GM12891 (cell line): ENCODE measurements at regions not wholly inside any gene's neighbourhood (a gene's known extent, or its start where the extent isn't known, plus 50 kb on each side); places are given as distances from the start of the nearest gene placed in this dataset.

Experiments used
- PAX5 ChIP-seq: IDR thresholded peaks from 2 replicates; pipeline ENCODE4 v1.6.1; 2011; ENCODE audit warnings: low read length, moderate library complexity, mild to moderate bottlenecking; ENCODE audit not compliant: insufficient read depth, severe bottlenecking
- POLR2A ChIP-seq: IDR thresholded peaks from 2 replicates; pipeline ENCODE4 v1.6.1; 2011; ENCODE audit warnings: low read depth, low read length, control low read depth
- POLR2AphosphoS5 ChIP-seq: IDR thresholded peaks from 2 replicates; pipeline ENCODE4 v1.6.1; 2011; ENCODE audit warnings: low read depth, low read length, control low read depth
- SPI1 ChIP-seq: IDR thresholded peaks from 2 replicates; pipeline ENCODE4 v1.6.1; 2011; ENCODE audit warnings: low read depth, low read length, control low read depth
- TAF1 ChIP-seq: IDR thresholded peaks from 2 replicates; pipeline ENCODE4 v1.6.1; 2011; ENCODE audit warnings: low read depth, low read length, control low read depth

- TF ChIP-seq POLR2AphosphoS5: no peak
- TF ChIP-seq POLR2A: no peak
- no peak for TF ChIP-seq TAF1
- TF ChIP-seq SPI1: no peak
- no peak for TF ChIP-seq PAX5
Observed at GRCh38 chr15:31831596-31831995, 198.7 kb upstream of the CHRNA7 start.
